ENCODE measurements at regions not wholly inside any gene's neighbourhood (a gene's known extent, or its start where the extent isn't known, plus 50 kb on each side); places are given as distances from the start of the nearest gene placed in this dataset.

GRCh38 chr4:157643257-157643656, 422.7 kb downstream of the GRIA2 start:
- no peak overlapping the region for H3K4me3 ChIP-seq (ENCODE audit: low read depth, low read length)
- H3K27me3 ChIP-seq (ENCODE audit: control insufficient read depth, insufficient read depth, low read length) = no peaks in the 10 kb centered on the region
- POLR2A ChIA-PET = no interaction called here
- no peaks in the 10 kb centered on the region for H3K36me3 ChIP-seq (ENCODE audit: control insufficient read depth, insufficient read depth, low read length)
- CTCF ChIA-PET = no interaction called here
- no peak for DNase-seq (ENCODE audit: low read depth)
- TF ChIP-seq, protein P1, sequence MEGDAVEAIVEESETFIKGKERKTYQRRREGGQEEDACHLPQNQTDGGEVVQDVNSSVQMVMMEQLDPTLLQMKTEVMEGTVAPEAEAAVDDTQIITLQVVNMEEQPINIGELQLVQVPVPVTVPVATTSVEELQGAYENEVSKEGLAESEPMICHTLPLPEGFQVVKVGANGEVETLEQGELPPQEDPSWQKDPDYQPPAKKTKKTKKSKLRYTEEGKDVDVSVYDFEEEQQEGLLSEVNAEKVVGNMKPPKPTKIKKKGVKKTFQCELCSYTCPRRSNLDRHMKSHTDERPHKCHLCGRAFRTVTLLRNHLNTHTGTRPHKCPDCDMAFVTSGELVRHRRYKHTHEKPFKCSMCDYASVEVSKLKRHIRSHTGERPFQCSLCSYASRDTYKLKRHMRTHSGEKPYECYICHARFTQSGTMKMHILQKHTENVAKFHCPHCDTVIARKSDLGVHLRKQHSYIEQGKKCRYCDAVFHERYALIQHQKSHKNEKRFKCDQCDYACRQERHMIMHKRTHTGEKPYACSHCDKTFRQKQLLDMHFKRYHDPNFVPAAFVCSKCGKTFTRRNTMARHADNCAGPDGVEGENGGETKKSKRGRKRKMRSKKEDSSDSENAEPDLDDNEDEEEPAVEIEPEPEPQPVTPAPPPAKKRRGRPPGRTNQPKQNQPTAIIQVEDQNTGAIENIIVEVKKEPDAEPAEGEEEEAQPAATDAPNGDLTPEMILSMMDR (IDR thresholded peaks at IDR 0.05; ENCODE audit: insufficient read depth, low read depth, low read length) = no peak

GRCh38 chr4:157634057-157634456, 413.5 kb downstream of the GRIA2 start:
- ChIA-PET CTCF (no interaction called here), POLR2A (no interaction called here)

GRCh38 chr4:157616741-157617472, 396.4 kb downstream of the GRIA2 start:
- CTCF ChIA-PET = interaction anchor here (0.9 kb wide), 1 partner anchor 8 kb away, joined by 4 read pairs; no protein-coding TSS in a partner anchor
- POLR2A ChIA-PET = no interaction called here

More at GRCh38 chr4:157634057-157634456, 413.5 kb downstream of the GRIA2 start:
- TF ChIP-seq, protein P1 (IDR thresholded peaks at IDR 0.05; ENCODE audit: insufficient read depth, low read depth, low read length) = no peak
- no peaks in the 10 kb centered on the region for H3K36me3 ChIP-seq (ENCODE audit: control insufficient read depth, insufficient read depth, low read length)
- no peak for DNase-seq (ENCODE audit: low read depth)
- H3K27me3 ChIP-seq (ENCODE audit: control insufficient read depth, insufficient read depth, low read length) = no peaks in the 10 kb centered on the region
- no peak overlapping the region for H3K4me3 ChIP-seq (ENCODE audit: low read depth, low read length)

DNA sequence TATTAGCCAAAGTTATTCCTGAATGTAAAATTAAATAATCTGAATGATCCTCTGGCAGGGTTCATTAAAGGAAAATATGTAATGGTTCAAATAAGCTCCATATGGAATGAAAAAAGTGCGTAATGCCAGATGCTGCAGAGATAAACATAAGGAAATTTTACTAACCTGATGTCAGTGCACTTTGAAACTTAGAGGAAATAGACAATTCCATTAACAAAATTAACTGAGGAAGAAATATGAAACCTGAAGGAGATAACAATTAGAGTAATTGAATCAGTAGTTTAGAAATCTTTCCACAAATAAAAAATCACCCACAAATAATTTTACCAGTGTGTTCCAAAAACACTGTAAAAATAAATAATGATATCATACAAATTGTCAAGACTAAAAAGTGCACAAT, 387.5 kb downstream of the GRIA2 start:
- TF ChIP-seq, protein P1 (IDR thresholded peaks at IDR 0.05; ENCODE audit: insufficient read depth, low read depth, low read length) = no peak
- H3K36me3 ChIP-seq (ENCODE audit: control insufficient read depth, insufficient read depth, low read length) = no peaks in the 10 kb centered on the region
- ChIA-PET POLR2A (no interaction called here), CTCF (interaction anchor here (0.8 kb wide), 1 partner anchor 9 kb away, joined by 4 read pairs; no protein-coding TSS in a partner anchor)
- no peak for DNase-seq (ENCODE audit: low read depth)
- no peaks in the 10 kb centered on the region for H3K27me3 ChIP-seq (ENCODE audit: control insufficient read depth, insufficient read depth, low read length)
- H3K4me3 ChIP-seq (ENCODE audit: low read depth, low read length) = no peak overlapping the region

More at GRCh38 chr4:157616741-157617472, 396.4 kb downstream of the GRIA2 start:
- Histone ChIP-seq H3K4me3 (ENCODE audit: low read depth, low read length) (no peak overlapping the region), H3K27me3 (ENCODE audit: control insufficient read depth, insufficient read depth, low read length) (no peaks in the 10 kb centered on the region), H3K36me3 (ENCODE audit: control insufficient read depth, insufficient read depth, low read length) (no peaks in the 10 kb centered on the region)
- no peak for DNase-seq (ENCODE audit: low read depth)
- TF ChIP-seq, protein P1 (IDR thresholded peaks at IDR 0.05; ENCODE audit: insufficient read depth, low read depth, low read length) = no peak

GRCh38 chr4:157600583-157600982, 380.1 kb downstream of the GRIA2 start:
- no peaks in the 10 kb centered on the region for H3K27me3 ChIP-seq (ENCODE audit: control insufficient read depth, insufficient read depth, low read length)
- ChIA-PET POLR2A (no interaction called here), CTCF (no interaction called here)
- DNase-seq (ENCODE audit: low read depth) = no peak
- TF ChIP-seq, protein P1 (IDR thresholded peaks at IDR 0.05; ENCODE audit: insufficient read depth, low read depth, low read length) = no peak
- H3K36me3 ChIP-seq (ENCODE audit: control insufficient read depth, insufficient read depth, low read length) = no peaks in the 10 kb centered on the region
- H3K4me3 ChIP-seq (ENCODE audit: low read depth, low read length) = no peak overlapping the region

Measured in BJ (cell line).